ENCODE measurements at regions not wholly inside any gene's neighbourhood (a gene's known extent, or its start where the extent isn't known, plus 50 kb on each side); places are given as distances from the start of the nearest gene placed in this dataset.

- TF ChIP-seq NCOA2 (IDR thresholded peaks at IDR 0.05; ENCODE audit: partially characterized antibody in 2 of 2) = no peak
- no peak for TF ChIP-seq ARID4B (CRISPR knock-in tag; IDR thresholded peaks at IDR 0.05)
- no peak for TF ChIP-seq SIN3A (IDR thresholded peaks at IDR 0.05; ENCODE audit: borderline replicate concordance in 2 of 2, control insufficient read depth in 1 of 2, low read depth in 2 of 2, low read length in 2 of 2)
- TF ChIP-seq SP1 (CRISPR knock-in tag; IDR thresholded peaks at IDR 0.05) = no peak
- no peak for TF ChIP-seq ZBTB17 (CRISPR knock-in tag; IDR thresholded peaks at IDR 0.05)
- TF ChIP-seq EZH2 (IDR thresholded peaks at IDR 0.05; ENCODE audit: borderline replicate concordance, low read depth, low read length) = no peak
- TF ChIP-seq, protein P1, sequence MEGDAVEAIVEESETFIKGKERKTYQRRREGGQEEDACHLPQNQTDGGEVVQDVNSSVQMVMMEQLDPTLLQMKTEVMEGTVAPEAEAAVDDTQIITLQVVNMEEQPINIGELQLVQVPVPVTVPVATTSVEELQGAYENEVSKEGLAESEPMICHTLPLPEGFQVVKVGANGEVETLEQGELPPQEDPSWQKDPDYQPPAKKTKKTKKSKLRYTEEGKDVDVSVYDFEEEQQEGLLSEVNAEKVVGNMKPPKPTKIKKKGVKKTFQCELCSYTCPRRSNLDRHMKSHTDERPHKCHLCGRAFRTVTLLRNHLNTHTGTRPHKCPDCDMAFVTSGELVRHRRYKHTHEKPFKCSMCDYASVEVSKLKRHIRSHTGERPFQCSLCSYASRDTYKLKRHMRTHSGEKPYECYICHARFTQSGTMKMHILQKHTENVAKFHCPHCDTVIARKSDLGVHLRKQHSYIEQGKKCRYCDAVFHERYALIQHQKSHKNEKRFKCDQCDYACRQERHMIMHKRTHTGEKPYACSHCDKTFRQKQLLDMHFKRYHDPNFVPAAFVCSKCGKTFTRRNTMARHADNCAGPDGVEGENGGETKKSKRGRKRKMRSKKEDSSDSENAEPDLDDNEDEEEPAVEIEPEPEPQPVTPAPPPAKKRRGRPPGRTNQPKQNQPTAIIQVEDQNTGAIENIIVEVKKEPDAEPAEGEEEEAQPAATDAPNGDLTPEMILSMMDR (IDR thresholded peaks at IDR 0.05 in 2 of 3, conservative IDR thresholded peaks at IDR 0.05 in 1 of 3; ENCODE audit: insufficient read depth in 2 of 3, low read depth in 1 of 3, low read length in 3 of 3) = no peak
Measured at GRCh38 chr3:117848606-117849005, 1139.0 kb downstream of the TUSC7 start.

All from K562 (cell line).